ENCODE measurements at regions not wholly inside any gene's neighbourhood (a gene's known extent, or its start where the extent isn't known, plus 50 kb on each side); places are given as distances from the start of the nearest gene placed in this dataset.

- no peak for ATAC-seq (ENCODE audit: low FRiP score)
- no peak for DNase-seq (ENCODE audit: low spot score)
- TF ChIP-seq CTCF (IDR thresholded peaks at IDR 0.05) = no peak
Observed at GRCh38 chr2:122210065-122210464, 454.6 kb downstream of the TSN start.

GRCh38 chr2:122210898-122211856 lies 455.7 kb downstream of the TSN start:
- TF ChIP-seq CTCF (IDR thresholded peaks at IDR 0.05) = no peak
- ATAC-seq (ENCODE audit: low FRiP score) (no peak), DNase-seq (ENCODE audit: low spot score) (no peak)

- TF ChIP-seq CTCF (IDR thresholded peaks at IDR 0.05) = no peak
- ATAC-seq (ENCODE audit: low FRiP score) = no peak
- DNase-seq (ENCODE audit: low spot score) = no peak
Observed at GRCh38 chr2:122213312-122213711, 457.9 kb downstream of the TSN start.

GRCh38 chr2:122216071-122216470 lies 460.6 kb downstream of the TSN start:
- TF ChIP-seq CTCF (IDR thresholded peaks at IDR 0.05) = no peak
- DNase-seq (ENCODE audit: low spot score) (no peak), ATAC-seq (ENCODE audit: low FRiP score) (no peak)

- ATAC-seq (ENCODE audit: low FRiP score) (no peak), DNase-seq (ENCODE audit: low spot score) (no peak)
- TF ChIP-seq CTCF (IDR thresholded peaks at IDR 0.05) = no peak
Observed at GRCh38 chr2:122216901-122217300, 461.4 kb downstream of the TSN start.

- TF ChIP-seq CTCF (IDR thresholded peaks at IDR 0.05) = no peak
- ATAC-seq (ENCODE audit: low FRiP score) (no peak), DNase-seq (ENCODE audit: low spot score) (no peak)
Observed at GRCh38 chr2:122218596-122218995, 463.1 kb downstream of the TSN start.

GRCh38 chr2:122219504-122219903 lies 464.1 kb downstream of the TSN start:
- no peak for DNase-seq (ENCODE audit: low spot score)
- ATAC-seq (ENCODE audit: low FRiP score) = no peak
- no peak for TF ChIP-seq CTCF (IDR thresholded peaks at IDR 0.05)

All from omental fat pad (tissue), 3 donors.